GM23248 (cell line): ENCODE measurements at regions not wholly inside any gene's neighbourhood (a gene's known extent, or its start where the extent isn't known, plus 50 kb on each side); places are given as distances from the start of the nearest gene placed in this dataset.

Experiments used
- EZH2 ChIP-seq: fragments of 200-600 bp; sonication (generic); IDR thresholded peaks from 2 replicates; pipeline ENCODE4 v1.6.1; 2018; ENCODE audit warnings: antibody characterized with exemption, mild to moderate bottlenecking; ENCODE audit not compliant: insufficient read depth, poor library complexity, severe bottlenecking
- EZH2phosphoT487 ChIP-seq: fragments of 200-600 bp; sonication (generic); IDR thresholded peaks from 2 replicates; pipeline ENCODE4 v1.6.1; 2018; ENCODE audit warnings: antibody characterized with exemption, moderate library complexity, mild to moderate bottlenecking, low read depth; ENCODE audit not compliant: insufficient read depth

DNA sequence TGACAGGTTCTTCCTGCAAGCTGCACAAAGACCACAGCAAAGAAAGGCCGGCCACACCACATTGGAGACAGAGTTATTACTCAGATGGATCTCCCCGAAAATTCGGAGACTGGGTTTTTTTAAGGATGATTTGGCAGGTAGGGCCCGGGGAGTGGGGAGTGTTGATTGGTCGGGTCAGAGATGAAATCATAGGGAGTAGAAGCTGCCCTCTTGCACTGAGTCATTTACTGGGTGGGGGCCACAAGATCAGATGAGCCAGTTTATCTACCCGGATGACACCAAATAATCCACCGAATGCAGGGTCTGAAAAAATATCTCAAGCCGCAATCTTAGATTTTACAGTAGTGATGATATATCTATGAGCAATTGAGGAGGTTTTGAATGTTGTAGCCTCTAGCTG lies 401.8 kb upstream of the FAT3 start:
- TF ChIP-seq EZH2phosphoT487 (no peak), EZH2 (no peak)
